SK-N-SH (cell line): ENCODE measurements at regions not wholly inside any gene's neighbourhood (a gene's known extent, or its start where the extent isn't known, plus 50 kb on each side); places are given as distances from the start of the nearest gene placed in this dataset.

Experiments
- CTCF ChIA-PET: fragments of 300-600, 350-600 bp; formaldehyde crosslinking; extraction: SDS; loops from one replicate; lab custom pipeline; 2021; lab: Yijun Ruan, JAX
- POLR2A ChIA-PET: fragments of 350-600 bp; sonication (Branson Sonifier 250); formaldehyde crosslinking; extraction: SDS; loops from one replicate; lab custom pipeline; 2020; ENCODE audit warnings: antibody characterized with exemption, inconsistent platforms; lab: Yijun Ruan, JAX
- DNase-seq: peaks from one replicate; pipeline ENCODE4 v3.0.0; 2012
- H2AFZ ChIP-seq: fragments of 200-600 bp; sonication (generic); 2 replicates; pipeline ENCODE4 v1.8.1; 2016; ENCODE audit warnings: antibody characterized with exemption, mild to moderate bottlenecking, low read depth
- H3F3A ChIP-seq: fragments of 200-600 bp; sonication (generic); replicated peaks from 2 replicates; pipeline ENCODE3; 2016; ENCODE audit warnings: antibody characterized with exemption, mild to moderate bottlenecking; ENCODE audit not compliant: insufficient read depth
- H3K27ac ChIP-seq, 2 experiments: fragments of 200-500 bp in 1 of 2; fragments of 200-600 bp in 1 of 2; sonication (Bioruptor generic) in 1 of 2; sonication (generic), shearing (Covaris generic) in 1 of 2; 2 replicates each; pipeline versions ENCODE4 v1.5.1 to v1.6.1; 2014 to 2016; ENCODE audit warnings: low read depth in 2 of 2, inconsistent platforms in 1 of 2, low read length in 1 of 2, mild to moderate bottlenecking in 1 of 2, mixed read lengths in 1 of 2
- H3K27me3 ChIP-seq: fragments of 200-600 bp; sonication (generic), shearing (Covaris generic); 2 replicates; pipeline ENCODE4 v1.6.1; 2016; ENCODE audit warnings: mixed run types; ENCODE audit not compliant: insufficient read depth
- H3K36me3 ChIP-seq, 2 experiments: fragments of 200-500 bp in 1 of 2; fragments of 200-600 bp in 1 of 2; sonication (Bioruptor generic) in 1 of 2; sonication (generic) in 1 of 2; replicated peaks in 1 of 2; 2 replicates each; pipeline versions ENCODE3 to v1.5.1; 2014 to 2016; ENCODE audit warnings: low read length in 1 of 2, mild to moderate bottlenecking in 1 of 2; ENCODE audit not compliant: insufficient read depth in 2 of 2, control insufficient read depth in 1 of 2
- H3K4me1 ChIP-seq, 2 experiments: fragments of 200-500 bp in 1 of 2; fragments of 200-600 bp in 1 of 2; sonication (Bioruptor generic) in 1 of 2; sonication (generic), shearing (Covaris generic) in 1 of 2; 2 replicates each; pipeline versions ENCODE4 v1.5.1 to v1.6.1; 2014 to 2016; ENCODE audit warnings: low read depth in 1 of 2, low read length in 1 of 2, mixed run types in 1 of 2; ENCODE audit not compliant: insufficient read depth in 2 of 2, control insufficient read depth in 1 of 2
- H3K4me2 ChIP-seq: fragments of 200-600 bp; sonication (generic), shearing (Covaris generic); 2 replicates; pipeline ENCODE4 v1.6.1; 2017; ENCODE audit warnings: mixed run types
- H3K4me3 ChIP-seq, 2 experiments: fragments of 200-500 bp in 1 of 2; fragments of 200-600 bp in 1 of 2; sonication (Bioruptor generic) in 1 of 2; sonication (generic), shearing (Covaris generic) in 1 of 2; 2 replicates each; pipeline versions ENCODE4 v1.5.1 to v1.8.1; 2014 to 2016; ENCODE audit warnings: low read depth in 2 of 2, inconsistent platforms in 1 of 2, low read length in 1 of 2, mild to moderate bottlenecking in 1 of 2, mixed read lengths in 1 of 2, moderate library complexity in 1 of 2
- H3K79me2 ChIP-seq: fragments of 200-600 bp; sonication (generic); 2 replicates; pipeline ENCODE4 v1.8.1; 2017; ENCODE audit warnings: mild to moderate bottlenecking; ENCODE audit not compliant: insufficient read depth
- H3K9ac ChIP-seq: fragments of 200-600 bp; sonication (generic); 2 replicates; pipeline ENCODE4 v1.6.1; 2017; ENCODE audit warnings: mixed run types
- H3K9me2 ChIP-seq: fragments of 200-600 bp; sonication (generic); 2 replicates; pipeline ENCODE4 v1.6.1; 2017; ENCODE audit warnings: mixed run types
- H3K9me3 ChIP-seq: fragments of 200-600 bp; sonication (generic); 2 replicates; pipeline ENCODE4 v1.6.1; 2017; ENCODE audit warnings: mixed run types, mild to moderate bottlenecking, moderate library complexity
- H4K20me1 ChIP-seq: fragments of 200-600 bp; sonication (generic); 2 replicates; pipeline ENCODE4 v1.6.1; 2017; ENCODE audit warnings: mild to moderate bottlenecking, mixed run types; ENCODE audit not compliant: insufficient read depth
- CTCF ChIP-seq: fragments of 200-600 bp; sonication (generic); IDR thresholded peaks from 2 replicates; pipeline ENCODE4 v1.6.1; 2017; ENCODE audit warnings: antibody characterized with exemption, mild to moderate bottlenecking, moderate library complexity
- EZH2phosphoT487 ChIP-seq: fragments of 200-600 bp; sonication (generic); IDR thresholded peaks from 2 replicates; pipeline ENCODE4 v1.6.1; 2017; ENCODE audit warnings: low read depth, mixed run types, mild to moderate bottlenecking, antibody characterized with exemption, moderate library complexity, borderline replicate concordance
- FOSL2 ChIP-seq: IDR thresholded peaks from 2 replicates; pipeline ENCODE4 v1.4.0; 2012; ENCODE audit warnings: low read depth, mild to moderate bottlenecking, moderate library complexity, borderline replicate concordance
- GATA2 ChIP-seq: sonication (generic); formaldehyde crosslinking; IDR thresholded peaks from 2 replicates; pipeline ENCODE4 v1.5.0; 2020; ENCODE audit warnings: mild to moderate bottlenecking, missing genetic modification reagents
- IRF3 ChIP-seq: fragments of 150-350 bp; IDR thresholded peaks from 2 replicates; pipeline ENCODE4 v1.6.1; 2016; ENCODE audit warnings: mild to moderate bottlenecking, low read depth, low read length
- JUND ChIP-seq: IDR thresholded peaks from 2 replicates; pipeline ENCODE4 v1.4.0; 2012
- MEF2A ChIP-seq: IDR thresholded peaks from 2 replicates; pipeline ENCODE4 v1.4.0; 2012; ENCODE audit warnings: low read depth, borderline replicate concordance
- MXI1 ChIP-seq: IDR thresholded peaks from 2 replicates; pipeline ENCODE4 v1.6.1; 2012; ENCODE audit warnings: mild to moderate bottlenecking, low read depth, low read length, improper control_type of control experiment
- RFX5 ChIP-seq: IDR thresholded peaks from 2 replicates; pipeline ENCODE4 v1.6.1; 2012; ENCODE audit warnings: mild to moderate bottlenecking, improper control_type of control experiment, low read length
- RXRA ChIP-seq: IDR thresholded peaks from 2 replicates; pipeline ENCODE4 v1.4.0; 2012; ENCODE audit warnings: low read depth, mild to moderate bottlenecking, borderline replicate concordance
- SIN3A ChIP-seq: IDR thresholded peaks from 2 replicates; pipeline ENCODE4 v1.6.1; 2012; ENCODE audit warnings: low read depth, mild to moderate bottlenecking, low read length, moderate library complexity, borderline replicate concordance
- SMC3 ChIP-seq: IDR thresholded peaks from 2 replicates; pipeline ENCODE4 v1.6.1; 2012; ENCODE audit warnings: low read depth, low read length, improper control_type of control experiment
- TAF1 ChIP-seq: IDR thresholded peaks from 2 replicates; pipeline ENCODE4 v1.6.1; 2012; ENCODE audit warnings: low read depth, mild to moderate bottlenecking, low read length, moderate library complexity, borderline replicate concordance
- TCF12 ChIP-seq: IDR thresholded peaks from 2 replicates; pipeline ENCODE4 v1.4.0; 2012
- ZBTB33 ChIP-seq: IDR thresholded peaks from 2 replicates; pipeline ENCODE4 v1.4.0; 2012; ENCODE audit warnings: low read depth, borderline replicate concordance
- WGBS: methylation state at CpG from one replicate; pipeline ENCODE4 v1.1.6; 2017; ENCODE audit warnings: low lambda C conversion rate; 5-methylcytosine and 5-hydroxymethylcytosine counted together

- no peak for TF ChIP-seq CTCF
These were observed 232.6 kb downstream of the MED10 start (continued) for GRCh38 chr5:6145616-6146237.

GRCh38 chr5:6143523-6143922 is 234.8 kb downstream of the MED10 start:
- Histone ChIP-seq H2AFZ (no peak overlapping the region), H3K4me1 (peaks cover 0 to 6% of the 10 kb centered on the region in 2 experiments; a peak in 1 of 4 replicates), H3K9me3 (no peaks in the 10 kb centered on the region), H3K36me3 (no peaks in the 10 kb centered on the region), H3K4me3 (no peak overlapping the region), H3K9ac (no peak overlapping the region), H3K79me2 (no peaks in the 10 kb centered on the region), H3K4me2 (no peak overlapping the region), H3K27me3 (no peaks in the 10 kb centered on the region), H3K27ac (no peak overlapping the region), H4K20me1 (no peaks in the 10 kb centered on the region), H3K9me2 (no peaks in the 10 kb centered on the region), H3F3A (no peaks in the 10 kb centered on the region)
- POLR2A ChIA-PET, result no interaction called here
- DNase-seq, result no peak
- CTCF ChIA-PET, result no interaction called here
- TF ChIP-seq GATA2 (CRISPR knock-in tag) (no peak), MEF2A (no peak), TCF12 (no peak), TAF1 (no peak), FOSL2 (no peak), IRF3 (no peak), ZBTB33 (no peak), MXI1 (no peak)
- 30% methylated on average over 5 of the region's 5 CpGs for WGBS

GRCh38 chr5:6142353-6142752 is 236.0 kb downstream of the MED10 start:
- Histone ChIP-seq H3K4me3 (no peak overlapping the region), H3K27me3 (no peaks in the 10 kb centered on the region), H3K9me3 (no peaks in the 10 kb centered on the region), H3K4me2 (no peak overlapping the region), H3F3A (no peaks in the 10 kb centered on the region), H3K9ac (no peak overlapping the region), H3K9me2 (no peaks in the 10 kb centered on the region), H3K36me3 (no peaks in the 10 kb centered on the region), H3K79me2 (no peaks in the 10 kb centered on the region), H3K27ac (no peak overlapping the region), H2AFZ (no peak overlapping the region), H3K4me1 (peaks cover 0 to 6% of the 10 kb centered on the region in 2 experiments; a peak in 1 of 4 replicates), H4K20me1 (no peaks in the 10 kb centered on the region)
- no peak for DNase-seq
- CTCF ChIA-PET, result no interaction called here
- POLR2A ChIA-PET, result no interaction called here
- 35% methylated on average over 5 of the region's 5 CpGs for WGBS
- no peak for TF ChIP-seq ZBTB33
- no peak for TF ChIP-seq JUND
- no peak for TF ChIP-seq EZH2phosphoT487
- no peak for TF ChIP-seq SMC3
- no peak for TF ChIP-seq CTCF
- no peak for TF ChIP-seq RFX5
- no peak for TF ChIP-seq RXRA
- no peak for TF ChIP-seq FOSL2
- TF ChIP-seq GATA2 (CRISPR knock-in tag), result no peak
- no peak for TF ChIP-seq SIN3A
